ENCODE measurements at regions not wholly inside any gene's neighbourhood (a gene's known extent, or its start where the extent isn't known, plus 50 kb on each side); places are given as distances from the start of the nearest gene placed in this dataset.

- DNase-seq = no peak
These were observed 62.7 kb upstream of the BRINP3 start for GRCh38 chr1:190540366-190540765.

- DNase-seq = no peak
These were observed 74.0 kb upstream of the BRINP3 start for GRCh38 chr1:190551638-190552037.

- DNase-seq = no peak
These were observed 82.6 kb upstream of the BRINP3 start for GRCh38 chr1:190560161-190560681.

- no peak for DNase-seq
These were observed 85.6 kb upstream of the BRINP3 start for GRCh38 chr1:190563230-190563629.

GRCh38 chr1:190564117-190564516, 86.5 kb upstream of the BRINP3 start:
- DNase-seq = no peak

GRCh38 chr1:190578017-190578416, 100.4 kb upstream of the BRINP3 start:
- DNase-seq = no peak

GRCh38 chr1:190578526-190578925, 100.9 kb upstream of the BRINP3 start:
- DNase-seq = no peak

- DNase-seq = no peak
These were observed 102.0 kb upstream of the BRINP3 start for GRCh38 chr1:190579552-190580193.

- no peak for DNase-seq
These were observed 106.2 kb upstream of the BRINP3 start for GRCh38 chr1:190583862-190584261.

- DNase-seq = no peak
These were observed 110.8 kb upstream of the BRINP3 start for GRCh38 chr1:190588424-190588823.

GRCh38 chr1:190595438-190595837, 117.8 kb upstream of the BRINP3 start:
- no peak for DNase-seq

GRCh38 chr1:190597294-190597693, 119.6 kb upstream of the BRINP3 start:
- DNase-seq = no peak

- DNase-seq = no peak
These were observed 122.0 kb upstream of the BRINP3 start for GRCh38 chr1:190599670-190600069.

- DNase-seq = no peak
These were observed 124.7 kb upstream of the BRINP3 start for GRCh38 chr1:190602325-190602724.

GRCh38 chr1:190608282-190608681, 130.6 kb upstream of the BRINP3 start:
- no peak for DNase-seq

GRCh38 chr1:190615818-190616217, 138.2 kb upstream of the BRINP3 start:
- DNase-seq = no peak

- DNase-seq = no peak
These were observed 138.6 kb upstream of the BRINP3 start for GRCh38 chr1:190616235-190616634.

GRCh38 chr1:190619724-190620123, 142.1 kb upstream of the BRINP3 start:
- no peak for DNase-seq

- no peak for DNase-seq
These were observed 155.8 kb upstream of the BRINP3 start for GRCh38 chr1:190633488-190633887.

GRCh38 chr1:190634134-190634533, 156.5 kb upstream of the BRINP3 start:
- no peak for DNase-seq

- no peak for DNase-seq
These were observed 171.9 kb upstream of the BRINP3 start for GRCh38 chr1:190649553-190649952.

- DNase-seq = no peak
These were observed 181.2 kb upstream of the BRINP3 start for GRCh38 chr1:190658907-190659306.

- DNase-seq = no peak
These were observed 186.3 kb upstream of the BRINP3 start for GRCh38 chr1:190663962-190664361.

- DNase-seq = no peak
These were observed 187.4 kb upstream of the BRINP3 start for GRCh38 chr1:190665045-190665444.

- DNase-seq = no peak
These were observed 190.2 kb upstream of the BRINP3 start for GRCh38 chr1:190667914-190668313.
